CD8-positive, alpha-beta memory T cell (primary cell): ENCODE measurements at regions not wholly inside any gene's neighbourhood (a gene's known extent, or its start where the extent isn't known, plus 50 kb on each side); places are given as distances from the start of the nearest gene placed in this dataset.

Experiments
- CTCF ChIA-PET: fragments of 350-600 bp; sonication (Branson Sonifier 250); formaldehyde crosslinking; loops from one replicate; lab custom pipeline; 2021; ENCODE audit warnings: antibody characterized with exemption; lab: Charles Lee
- POLR2A ChIA-PET: fragments of 350-600 bp; sonication (Branson Sonifier 250); formaldehyde crosslinking; loops from one replicate; lab custom pipeline; 2021; ENCODE audit warnings: antibody characterized with exemption; lab: Charles Lee
- DNase-seq, 5 donors: peaks; one replicate each; pipeline versions ENCODE4 v3.0.0 to v3.0.0-alpha.2; 2020 to 2022; ENCODE audit warnings: mixed read lengths in 1 of 5
- H3K27ac ChIP-seq: one replicate; pipeline ENCODE4 v1.7.0; 2013; ENCODE audit warnings: low read depth, mild to moderate bottlenecking, low read length, moderate library complexity
- H3K27me3 ChIP-seq: 2 replicates; pipeline ENCODE4 v1.7.0; 2013; ENCODE audit warnings: low read length, mild to moderate bottlenecking; ENCODE audit not compliant: insufficient read depth, poor library complexity, severe bottlenecking
- H3K36me3 ChIP-seq: 2 replicates; pipeline ENCODE4 v1.7.0; 2013; ENCODE audit warnings: mild to moderate bottlenecking, low read length, moderate library complexity; ENCODE audit not compliant: insufficient read depth
- H3K4me1 ChIP-seq: 2 replicates; pipeline ENCODE4 v1.7.0; 2013; ENCODE audit warnings: mild to moderate bottlenecking, low read length, moderate library complexity; ENCODE audit not compliant: insufficient read depth
- H3K4me3 ChIP-seq: 2 replicates; pipeline ENCODE4 v1.7.0; 2013; ENCODE audit warnings: mild to moderate bottlenecking, low read length
- H3K9me3 ChIP-seq: 2 replicates; pipeline ENCODE4 v1.7.0; 2013; ENCODE audit warnings: mild to moderate bottlenecking, low read length
- H3K27ac Mint-ChIP-seq, 8 donors: one replicate each; pipeline ENCODE4 v1.8.0; 2020 to 2021; ENCODE audit warnings: mixed read lengths in 8 of 8, mild to moderate bottlenecking in 6 of 8, inconsistent platforms in 3 of 8, moderate library complexity in 3 of 8
- H3K27me3 Mint-ChIP-seq, 2 donors: one replicate each; pipeline ENCODE4 v1.8.0; 2020 to 2021; ENCODE audit warnings: mixed read lengths in 2 of 2, mild to moderate bottlenecking in 1 of 2, moderate library complexity in 1 of 2
- H3K36me3 Mint-ChIP-seq, 3 donors: one replicate each; pipeline ENCODE4 v1.8.0; 2020 to 2021; ENCODE audit warnings: mixed read lengths in 3 of 3, inconsistent platforms in 1 of 3, mild to moderate bottlenecking in 1 of 3
- H3K4me1 Mint-ChIP-seq, 3 donors: one replicate each; pipeline ENCODE4 v1.8.0; 2020 to 2021; ENCODE audit warnings: mixed read lengths in 3 of 3, inconsistent platforms in 1 of 3, mild to moderate bottlenecking in 1 of 3
- H3K4me3 Mint-ChIP-seq, 7 donors: one replicate each; pipeline ENCODE4 v1.8.0; 2020 to 2021; ENCODE audit warnings: mixed read lengths in 7 of 7, mild to moderate bottlenecking in 6 of 7, moderate library complexity in 4 of 7, inconsistent platforms in 2 of 7
- H3K9me3 Mint-ChIP-seq, 5 donors: one replicate each; pipeline ENCODE4 v1.8.0; 2020 to 2022; ENCODE audit warnings: mixed read lengths in 5 of 5, mild to moderate bottlenecking in 3 of 5, moderate library complexity in 2 of 5, inconsistent platforms in 1 of 5

DNA sequence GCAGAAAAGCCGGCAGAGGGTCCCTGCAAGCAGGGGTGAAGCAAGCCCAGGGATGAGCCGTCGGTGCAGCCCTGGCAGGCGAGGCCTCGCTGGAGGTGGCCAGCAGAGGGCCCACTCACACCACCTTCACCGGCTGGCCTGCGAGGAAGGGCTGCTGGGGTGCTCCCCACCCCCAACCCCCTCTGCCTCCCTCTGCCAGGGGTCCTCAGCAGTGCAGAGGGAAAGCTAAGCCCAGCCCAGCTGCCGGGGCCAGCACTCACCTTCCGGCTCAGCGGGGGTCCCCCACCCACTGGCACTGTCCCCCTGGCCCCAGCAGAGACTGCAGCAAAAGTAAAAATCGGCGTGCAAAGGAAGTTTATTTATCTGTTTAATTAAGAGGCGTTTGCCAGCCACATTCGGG lies 113.4 kb downstream of the ENGASE start:
- H3K27me3 Mint-ChIP-seq, result peaks cover 23 to 64% of the 10 kb centered on the region in 2 donors
- no peaks in the 10 kb centered on the region for H3K36me3 ChIP-seq
- no peak overlapping the region for H3K27ac ChIP-seq
- H3K9me3 ChIP-seq, result no peaks in the 10 kb centered on the region
- no peaks in the 10 kb centered on the region for H3K36me3 Mint-ChIP-seq
- peaks cover 7% of the 10 kb centered on the region for H3K27me3 ChIP-seq
- DNase-seq, result no peak
- CTCF ChIA-PET, result no interaction called here
- no peak overlapping the region for H3K27ac Mint-ChIP-seq
- no peak overlapping the region for H3K4me3 Mint-ChIP-seq
- no peaks in the 10 kb centered on the region for H3K4me1 Mint-ChIP-seq
- peaks cover 0 to 2% (median 0%) of the 10 kb centered on the region in 5 donors for H3K9me3 Mint-ChIP-seq
- H3K4me1 ChIP-seq, result no peaks in the 10 kb centered on the region
- POLR2A ChIA-PET, result no interaction called here
- H3K4me3 ChIP-seq, result no peak overlapping the region

DNA sequence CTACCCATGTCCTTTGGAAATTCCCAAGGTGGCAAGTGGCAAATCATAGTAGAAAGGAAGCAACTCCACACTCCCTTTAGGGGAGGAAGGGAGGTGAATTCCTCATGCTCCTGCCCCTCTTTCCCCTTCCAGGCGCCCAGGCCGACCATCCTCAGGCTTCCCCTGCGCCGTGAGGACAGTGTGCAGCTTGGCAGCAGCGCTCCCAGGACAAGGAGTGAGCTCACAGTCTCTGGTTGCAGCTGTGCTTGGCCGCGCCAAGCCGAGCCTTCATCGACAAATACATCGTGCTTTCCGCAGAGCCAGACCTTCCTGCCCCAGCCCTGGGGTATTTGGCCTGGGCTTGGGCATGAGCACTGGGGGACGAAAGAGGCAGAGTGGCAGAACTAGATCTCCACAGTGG lies 112.6 kb downstream of the ENGASE start:
- DNase-seq, result no peak
- no peak overlapping the region for H3K4me3 ChIP-seq
- H3K4me1 ChIP-seq, result no peaks in the 10 kb centered on the region
- Mint-ChIP-seq H3K9me3 (peaks cover 0 to 2% (median 0%) of the 10 kb centered on the region in 5 donors), H3K4me3 (no peak overlapping the region), H3K27ac (no peak overlapping the region), H3K27me3 (peaks cover 23 to 58% of the 10 kb centered on the region in 2 donors), H3K4me1 (no peaks in the 10 kb centered on the region), H3K36me3 (no peaks in the 10 kb centered on the region)
- H3K36me3 ChIP-seq, result no peaks in the 10 kb centered on the region
- H3K27me3 ChIP-seq, result peaks cover 4% of the 10 kb centered on the region
- H3K27ac ChIP-seq, result no peak overlapping the region
- CTCF ChIA-PET, result no interaction called here
- POLR2A ChIA-PET, result no interaction called here
- H3K9me3 ChIP-seq, result no peaks in the 10 kb centered on the region

DNA sequence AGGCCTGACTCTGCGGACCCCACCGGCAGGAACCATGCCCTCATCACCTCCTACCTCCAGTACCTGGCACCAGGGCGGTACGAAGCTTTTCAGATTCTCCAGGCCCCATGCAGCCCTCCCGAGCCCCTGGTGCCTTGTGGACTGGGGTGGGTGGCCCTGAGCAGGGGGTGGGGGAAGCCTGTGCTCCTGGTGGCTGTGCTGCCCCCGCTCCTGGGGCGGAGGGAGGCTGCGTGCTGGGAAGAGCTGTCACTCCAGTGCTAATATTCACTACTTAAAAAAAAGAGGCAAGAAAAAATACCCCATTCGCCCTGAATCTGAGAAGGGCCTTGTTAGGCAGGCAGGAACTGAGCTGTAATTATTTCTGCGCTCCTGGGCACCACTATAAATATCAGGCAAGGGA lies 111.8 kb downstream of the ENGASE start:
- CTCF ChIA-PET, result no interaction called here
- H3K27ac Mint-ChIP-seq, result no peak overlapping the region
- Histone ChIP-seq H3K27me3 (peaks cover 4% of the 10 kb centered on the region), H3K36me3 (no peaks in the 10 kb centered on the region), H3K4me1 (no peaks in the 10 kb centered on the region), H3K4me3 (no peak overlapping the region), H3K27ac (no peak overlapping the region), H3K9me3 (no peaks in the 10 kb centered on the region)
- H3K27me3 Mint-ChIP-seq, result peaks cover 29 to 60% of the 10 kb centered on the region in 2 donors
- no peak overlapping the region for H3K4me3 Mint-ChIP-seq
- H3K36me3 Mint-ChIP-seq, result no peaks in the 10 kb centered on the region
- POLR2A ChIA-PET, result no interaction called here
- H3K9me3 Mint-ChIP-seq, result peaks cover 0 to 2% (median 0%) of the 10 kb centered on the region in 5 donors
- no peaks in the 10 kb centered on the region for H3K4me1 Mint-ChIP-seq
- DNase-seq, result no peak

DNA sequence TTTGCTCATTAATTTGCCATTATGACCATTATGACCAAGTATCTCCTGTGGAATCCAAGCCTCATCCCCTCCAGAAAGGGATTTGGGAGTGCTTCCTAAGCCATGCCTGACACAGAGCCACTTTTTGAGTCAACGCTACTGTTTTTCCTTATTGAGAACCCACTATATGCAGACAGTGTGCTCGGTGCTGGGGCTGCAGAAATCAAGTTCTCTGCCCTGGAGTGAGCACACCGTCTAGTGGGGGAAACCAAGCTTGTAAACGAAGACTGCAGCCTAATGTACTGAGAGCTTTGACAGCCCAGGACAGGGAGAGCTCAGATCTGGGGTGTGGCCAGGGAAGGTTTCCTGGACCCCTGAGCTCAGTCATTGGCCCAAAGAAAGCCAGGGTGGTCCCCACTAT lies 111.0 kb downstream of the ENGASE start:
- no peaks in the 10 kb centered on the region for H3K4me1 Mint-ChIP-seq
- no peaks in the 10 kb centered on the region for H3K36me3 ChIP-seq
- POLR2A ChIA-PET, result no interaction called here
- H3K4me3 Mint-ChIP-seq, result no peak overlapping the region
- CTCF ChIA-PET, result no interaction called here
- peaks cover 4% of the 10 kb centered on the region for H3K27me3 ChIP-seq
- no peak for DNase-seq
- no peaks in the 10 kb centered on the region for H3K9me3 ChIP-seq
- H3K27ac Mint-ChIP-seq, result no peak overlapping the region
- no peaks in the 10 kb centered on the region for H3K4me1 ChIP-seq
- H3K27ac ChIP-seq, result no peak overlapping the region
- H3K4me3 ChIP-seq, result no peak overlapping the region
- no peaks in the 10 kb centered on the region for H3K36me3 Mint-ChIP-seq
- peaks cover 24 to 57% of the 10 kb centered on the region in 2 donors for H3K27me3 Mint-ChIP-seq
- H3K9me3 Mint-ChIP-seq, result peaks cover 0 to 2% (median 0%) of the 10 kb centered on the region in 5 donors

DNA sequence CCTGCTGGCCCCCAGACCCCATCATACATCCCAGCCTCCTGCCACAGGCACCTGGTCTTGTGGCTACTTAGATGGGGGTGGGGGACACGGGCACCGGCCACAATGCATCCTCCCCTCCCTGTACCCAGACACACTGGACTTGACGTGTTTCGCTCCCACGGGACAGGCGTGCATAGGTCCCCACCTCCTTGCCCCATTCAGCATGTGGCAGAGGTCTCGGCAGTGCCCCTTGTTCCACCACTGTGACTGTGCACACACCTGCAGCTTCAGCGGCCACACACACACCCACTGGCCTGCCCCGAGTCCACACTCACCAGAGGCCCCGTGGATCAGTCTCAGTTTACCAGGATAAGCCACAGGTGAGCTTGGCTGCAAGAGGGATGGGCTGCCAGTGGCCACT lies 109.6 kb downstream of the ENGASE start:
- H3K36me3 ChIP-seq, result no peaks in the 10 kb centered on the region
- no peak overlapping the region for H3K4me3 Mint-ChIP-seq
- H3K27me3 Mint-ChIP-seq, result peaks cover 20 to 51% of the 10 kb centered on the region in 2 donors
- no peaks in the 10 kb centered on the region for H3K36me3 Mint-ChIP-seq
- DNase-seq, result no peak
- H3K27ac ChIP-seq, result no peak overlapping the region
- H3K4me1 Mint-ChIP-seq, result no peaks in the 10 kb centered on the region
- H3K9me3 ChIP-seq, result no peaks in the 10 kb centered on the region
- no peak overlapping the region for H3K4me3 ChIP-seq
- H3K9me3 Mint-ChIP-seq, result peaks cover 0 to 1% (median 0%) of the 10 kb centered on the region in 5 donors
- peaks cover 4% of the 10 kb centered on the region for H3K27me3 ChIP-seq
- H3K4me1 ChIP-seq, result no peaks in the 10 kb centered on the region
- POLR2A ChIA-PET, result no interaction called here
- peak overlapping the region in 1 of 8 donors; percentile 26 for H3K27ac Mint-ChIP-seq
- CTCF ChIA-PET, result no interaction called here

DNA sequence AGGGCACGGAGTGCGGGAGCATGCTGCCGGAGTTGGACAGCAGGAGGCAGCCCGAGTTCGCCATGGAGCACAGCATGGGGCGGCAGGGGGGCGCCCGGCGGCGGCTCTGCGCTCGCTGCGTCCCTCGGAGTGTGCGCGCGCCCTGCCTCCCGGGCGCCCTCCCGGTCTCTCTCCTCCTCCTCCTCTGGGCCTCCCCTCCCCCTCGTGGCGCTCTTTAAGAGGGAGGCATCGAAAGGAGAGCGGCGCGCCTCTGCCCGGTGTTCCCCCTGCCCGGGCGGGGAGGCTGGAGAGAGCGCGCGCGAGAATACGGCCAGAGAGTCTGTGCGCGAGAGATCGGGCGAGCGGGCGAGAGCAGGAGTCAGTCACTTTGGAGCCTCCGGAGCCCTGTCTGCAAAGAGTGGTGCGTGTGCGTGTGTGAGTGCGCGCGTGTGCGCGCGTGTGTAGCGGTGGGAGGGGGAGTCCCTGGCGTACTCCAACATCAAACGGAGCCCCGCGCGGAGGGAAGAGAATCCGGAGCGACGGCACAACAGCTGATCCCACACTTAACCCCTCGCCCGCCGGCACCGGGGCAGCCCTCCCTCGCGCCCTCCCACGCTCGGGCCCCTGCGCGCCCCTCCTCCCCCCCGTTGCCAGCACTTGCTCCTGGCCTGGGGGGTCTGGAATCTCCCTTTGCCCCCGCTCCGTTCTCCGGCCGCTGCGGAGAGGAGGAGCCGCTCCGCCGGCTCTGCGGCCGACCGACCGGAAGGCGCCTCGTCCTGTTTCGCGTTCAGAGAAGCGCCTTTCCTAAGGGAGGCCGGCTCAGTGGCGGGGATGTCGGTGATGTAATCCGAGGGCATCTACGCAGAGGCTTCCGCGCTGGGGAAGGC lies 108.9 kb downstream of the ENGASE start:
- peaks cover 4% of the 10 kb centered on the region for H3K27me3 ChIP-seq
- ChIA-PET POLR2A (no interaction called here), CTCF (no interaction called here)
- H3K9me3 ChIP-seq, result no peaks in the 10 kb centered on the region
- Mint-ChIP-seq H3K27ac (no peak overlapping the region), H3K9me3 (no peaks in the 10 kb centered on the region), H3K4me3 (no peak overlapping the region), H3K27me3 (peaks cover 17 to 45% of the 10 kb centered on the region in 2 donors), H3K36me3 (no peaks in the 10 kb centered on the region), H3K4me1 (no peaks in the 10 kb centered on the region)
- H3K36me3 ChIP-seq, result no peaks in the 10 kb centered on the region
- no peaks in the 10 kb centered on the region for H3K4me1 ChIP-seq
- no peak overlapping the region for H3K27ac ChIP-seq
- DNase-seq, result no peak
- no peak overlapping the region for H3K4me3 ChIP-seq

DNA sequence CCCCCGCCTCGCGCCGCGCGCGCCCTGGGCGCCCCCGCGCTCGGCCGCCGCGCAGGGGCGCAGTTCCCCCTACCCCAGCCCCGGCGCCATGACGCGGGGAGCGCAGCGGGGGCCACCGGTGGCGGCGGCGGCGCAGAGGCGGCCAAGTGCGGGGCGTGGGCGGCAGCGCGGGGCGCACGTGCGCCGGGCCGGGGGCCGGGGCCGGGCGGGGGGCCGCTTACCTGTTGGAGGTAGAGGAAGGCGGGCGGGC lies 108.3 kb downstream of the ENGASE start:
- H3K27me3 ChIP-seq, result peaks cover 4% of the 10 kb centered on the region
- peaks cover 18 to 41% of the 10 kb centered on the region in 2 donors for H3K27me3 Mint-ChIP-seq

DNA sequence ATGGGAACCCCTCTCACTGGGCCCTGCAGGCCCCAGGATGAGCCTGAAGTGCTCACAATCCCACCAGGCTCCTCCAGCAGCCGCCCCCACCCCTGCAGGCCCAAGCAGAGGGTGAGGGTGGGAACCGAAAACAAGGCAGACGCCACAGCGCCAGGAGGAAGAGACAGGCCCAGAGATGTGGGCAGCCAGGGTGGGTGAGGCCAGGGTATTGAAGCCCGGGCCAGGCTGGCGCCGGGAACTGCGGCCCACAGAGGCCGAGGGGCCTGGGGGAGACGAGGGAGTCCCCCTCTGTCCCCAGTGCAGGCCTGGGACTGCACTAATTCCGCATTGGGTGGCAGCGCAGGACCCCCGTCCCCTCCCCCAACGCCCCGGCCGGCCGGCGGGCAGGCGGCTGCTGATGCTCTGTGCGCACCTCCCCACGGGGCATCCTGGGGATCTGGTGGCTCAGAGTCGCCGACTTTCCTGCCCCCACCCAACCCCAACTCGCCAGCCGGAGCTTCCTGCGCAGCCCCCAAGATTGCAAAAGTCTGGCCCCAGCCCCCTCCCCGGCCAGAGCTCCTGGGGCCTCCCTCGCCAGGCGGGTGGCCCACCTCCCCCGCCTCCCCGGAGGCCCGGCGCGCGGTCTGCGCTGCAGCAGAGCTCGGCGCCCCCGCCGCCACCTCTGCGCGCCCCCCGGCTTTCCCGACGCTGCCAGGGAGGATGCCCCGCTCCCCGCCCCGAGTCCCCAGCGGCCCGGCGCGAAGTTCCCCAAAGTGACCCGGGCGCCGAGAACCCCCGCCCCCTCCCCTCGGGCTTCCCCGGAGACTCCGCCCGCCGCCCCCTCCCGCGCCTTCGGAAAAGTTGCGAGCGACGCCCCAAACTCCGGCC lies 107.8 kb downstream of the ENGASE start:
- no peaks in the 10 kb centered on the region for H3K9me3 ChIP-seq
- no peak overlapping the region for H3K27ac ChIP-seq
- H3K27ac Mint-ChIP-seq, result no peak overlapping the region
- H3K36me3 ChIP-seq, result no peaks in the 10 kb centered on the region
- no peak overlapping the region for H3K4me3 ChIP-seq
- H3K4me1 Mint-ChIP-seq, result no peaks in the 10 kb centered on the region
- peaks cover 18 to 38% of the 10 kb centered on the region in 2 donors for H3K27me3 Mint-ChIP-seq
- H3K36me3 Mint-ChIP-seq, result no peaks in the 10 kb centered on the region
- no peak for DNase-seq
- POLR2A ChIA-PET, result no interaction called here
- H3K4me3 Mint-ChIP-seq, result peak overlapping the region in 1 of 7 donors; percentile 34
- peaks cover 4% of the 10 kb centered on the region for H3K27me3 ChIP-seq
- H3K9me3 Mint-ChIP-seq, result no peaks in the 10 kb centered on the region
- CTCF ChIA-PET, result no interaction called here
- H3K4me1 ChIP-seq, result no peaks in the 10 kb centered on the region

More for the DNA sequence above, 108.3 kb downstream of the ENGASE start:
- Mint-ChIP-seq H3K4me3 (no peak overlapping the region), H3K27ac (no peak overlapping the region), H3K36me3 (no peaks in the 10 kb centered on the region), H3K9me3 (no peaks in the 10 kb centered on the region), H3K4me1 (no peaks in the 10 kb centered on the region)
- Histone ChIP-seq H3K36me3 (no peaks in the 10 kb centered on the region), H3K27ac (no peak overlapping the region), H3K9me3 (no peaks in the 10 kb centered on the region), H3K4me3 (no peak overlapping the region), H3K4me1 (no peaks in the 10 kb centered on the region)
- no peak for DNase-seq
- CTCF ChIA-PET, result no interaction called here
- POLR2A ChIA-PET, result no interaction called here
